PC-9 (cell line): ENCODE measurements at regions not wholly inside any gene's neighbourhood (a gene's known extent, or its start where the extent isn't known, plus 50 kb on each side); places are given as distances from the start of the nearest gene placed in this dataset.

Source experiments
- EZH2 ChIP-seq: fragments of 200-600 bp; sonication (generic); IDR thresholded peaks from 2 replicates; pipeline ENCODE4 v1.8.0; 2017; ENCODE audit warnings: antibody characterized with exemption, low read depth
- TF ChIP-seq, protein P1 (sequence below): fragments of 200-600 bp; sonication (generic); conservative IDR thresholded peaks from 2 replicates; pipeline ENCODE4 v1.6.1; 2017; ENCODE audit warnings: mixed run types, antibody characterized with exemption, mild to moderate bottlenecking, moderate library complexity

DNA sequence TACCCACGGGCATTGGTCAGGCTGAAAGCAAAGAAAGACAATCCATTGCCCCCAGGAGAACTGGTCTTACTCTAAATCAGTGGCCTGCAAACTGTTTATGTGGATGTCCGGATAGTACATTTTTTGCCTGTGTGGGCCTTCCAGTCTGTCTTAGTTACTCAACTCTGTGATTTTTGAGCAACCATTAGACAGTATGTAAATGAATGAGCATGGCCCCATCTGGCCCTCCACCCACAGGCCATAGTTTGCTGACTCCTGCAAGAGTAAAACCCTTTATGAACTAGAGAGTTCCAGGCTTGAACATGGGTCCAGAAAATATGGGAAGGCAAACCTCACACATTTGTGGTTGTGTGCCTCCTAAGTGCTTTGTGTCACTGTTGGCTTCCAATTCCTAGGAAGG is 55.7 kb upstream of the CYP1B1 start:
- TF ChIP-seq, protein P1, sequence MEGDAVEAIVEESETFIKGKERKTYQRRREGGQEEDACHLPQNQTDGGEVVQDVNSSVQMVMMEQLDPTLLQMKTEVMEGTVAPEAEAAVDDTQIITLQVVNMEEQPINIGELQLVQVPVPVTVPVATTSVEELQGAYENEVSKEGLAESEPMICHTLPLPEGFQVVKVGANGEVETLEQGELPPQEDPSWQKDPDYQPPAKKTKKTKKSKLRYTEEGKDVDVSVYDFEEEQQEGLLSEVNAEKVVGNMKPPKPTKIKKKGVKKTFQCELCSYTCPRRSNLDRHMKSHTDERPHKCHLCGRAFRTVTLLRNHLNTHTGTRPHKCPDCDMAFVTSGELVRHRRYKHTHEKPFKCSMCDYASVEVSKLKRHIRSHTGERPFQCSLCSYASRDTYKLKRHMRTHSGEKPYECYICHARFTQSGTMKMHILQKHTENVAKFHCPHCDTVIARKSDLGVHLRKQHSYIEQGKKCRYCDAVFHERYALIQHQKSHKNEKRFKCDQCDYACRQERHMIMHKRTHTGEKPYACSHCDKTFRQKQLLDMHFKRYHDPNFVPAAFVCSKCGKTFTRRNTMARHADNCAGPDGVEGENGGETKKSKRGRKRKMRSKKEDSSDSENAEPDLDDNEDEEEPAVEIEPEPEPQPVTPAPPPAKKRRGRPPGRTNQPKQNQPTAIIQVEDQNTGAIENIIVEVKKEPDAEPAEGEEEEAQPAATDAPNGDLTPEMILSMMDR: no peak
- no peak for TF ChIP-seq EZH2
